SJCRH30 (cell line): ENCODE measurements at regions not wholly inside any gene's neighbourhood (a gene's known extent, or its start where the extent isn't known, plus 50 kb on each side); places are given as distances from the start of the nearest gene placed in this dataset.
"Not testable (repeated sequence)": the region's sequence is repeated elsewhere in the genome, so short reads cannot be mapped to it uniquely, and the experiment has no call there.

Source experiments
- DNase-seq, 2 experiments: peaks; one replicate each; pipeline ENCODE4 v3.0.0-alpha.2; 2015 to 2020
- H3K27ac ChIP-seq: fragments of 250-450 bp; sonication (Bioruptor Pico); 2 replicates; pipeline ENCODE4 v1.5.1; 2020; ENCODE audit warnings: mild to moderate bottlenecking, moderate library complexity
- H3K27me3 ChIP-seq: fragments of 250-450 bp; sonication (Bioruptor Pico); 2 replicates; pipeline ENCODE4 v1.5.1; 2020; ENCODE audit warnings: mild to moderate bottlenecking, moderate library complexity
- H3K36me3 ChIP-seq: fragments of 250-450 bp; sonication (Bioruptor Pico); 2 replicates; pipeline ENCODE4 v1.5.1; 2020; ENCODE audit warnings: mild to moderate bottlenecking, moderate library complexity
- H3K4me1 ChIP-seq: fragments of 250-450 bp; sonication (Bioruptor Pico); 2 replicates; pipeline ENCODE4 v1.5.1; 2020; ENCODE audit warnings: mild to moderate bottlenecking, moderate library complexity
- H3K4me3 ChIP-seq: fragments of 250-450 bp; sonication (Bioruptor Pico); 2 replicates; pipeline ENCODE4 v1.5.1; 2020; ENCODE audit warnings: mild to moderate bottlenecking, moderate library complexity
- H3K9me3 ChIP-seq: fragments of 250-450 bp; sonication (Bioruptor Pico); replicated peaks from 2 replicates; pipeline ENCODE4 v1.5.1; 2020; ENCODE audit warnings: mild to moderate bottlenecking, moderate library complexity

DNA sequence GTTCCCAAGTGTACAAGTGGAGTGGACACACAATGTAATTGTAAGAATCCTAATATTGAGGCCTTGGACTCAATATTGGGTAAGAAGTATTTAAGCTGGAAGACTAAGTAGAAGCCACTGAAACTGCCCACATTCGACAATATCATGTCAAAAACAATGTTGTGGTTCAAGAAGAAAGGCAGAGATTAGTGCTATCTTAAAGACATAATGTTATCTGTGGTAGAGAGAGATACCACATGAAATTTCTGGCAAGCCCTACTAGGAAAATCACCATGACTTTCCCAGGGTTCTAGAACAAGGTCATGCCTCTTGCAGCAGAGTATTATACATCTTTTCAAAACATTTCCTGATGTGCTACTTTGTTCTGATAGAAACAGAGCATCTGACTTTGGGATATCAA is 192.6 kb downstream of the RAP2B start:
- H3K27ac ChIP-seq, result no peak overlapping the region
- no peak overlapping the region for H3K4me3 ChIP-seq
- no peaks in the 10 kb centered on the region for H3K27me3 ChIP-seq
- no peak for DNase-seq
- no peaks in the 10 kb centered on the region for H3K9me3 ChIP-seq
- H3K36me3 ChIP-seq, result no peaks in the 10 kb centered on the region
- H3K4me1 ChIP-seq, result no peaks in the 10 kb centered on the region

DNA sequence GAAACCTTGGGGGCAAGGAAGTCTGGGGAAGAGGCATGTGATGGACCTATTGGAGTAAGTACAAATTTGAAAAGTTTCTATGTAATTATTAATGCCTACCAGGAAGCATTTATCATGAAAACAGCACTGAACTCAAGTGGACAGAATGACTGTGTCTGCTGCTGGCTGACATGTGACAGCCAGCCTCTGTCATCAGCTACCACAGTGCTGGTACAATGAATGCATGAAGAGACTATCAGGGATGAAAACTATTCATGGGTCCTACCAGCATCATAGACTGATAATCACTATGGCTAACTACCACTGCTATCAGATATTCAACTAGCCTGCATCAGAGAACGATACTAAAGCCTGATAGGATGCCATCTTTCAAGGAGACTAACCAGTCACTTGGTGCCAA is 193.5 kb downstream of the RAP2B start:
- DNase-seq, result no peak
- H3K4me1 ChIP-seq, result no peaks in the 10 kb centered on the region
- no peak overlapping the region for H3K4me3 ChIP-seq
- H3K27me3 ChIP-seq, result no peaks in the 10 kb centered on the region
- no peaks in the 10 kb centered on the region for H3K9me3 ChIP-seq
- H3K36me3 ChIP-seq, result no peaks in the 10 kb centered on the region
- H3K27ac ChIP-seq, result no peak overlapping the region

DNA sequence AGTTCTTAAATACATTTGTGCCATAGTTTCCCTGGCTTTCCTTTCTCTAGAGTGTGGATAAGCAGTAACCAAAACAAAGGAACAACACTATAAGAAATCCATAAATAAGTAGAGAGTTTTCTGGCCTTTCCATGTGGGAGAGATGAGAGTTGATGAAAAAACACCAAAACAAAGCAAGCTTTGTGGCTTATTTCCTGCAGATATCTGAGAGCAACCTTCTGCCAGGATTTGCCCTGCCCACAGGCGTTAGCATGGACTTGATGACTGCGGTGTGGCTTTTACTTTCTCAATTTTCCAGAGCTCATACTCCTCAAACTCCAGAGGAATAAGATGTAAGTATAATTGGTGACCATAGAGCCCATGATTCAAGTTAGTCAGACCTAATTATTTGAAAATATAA is 194.9 kb downstream of the RAP2B start:
- Histone ChIP-seq H3K27me3 (no peaks in the 10 kb centered on the region), H3K27ac (no peak overlapping the region), H3K4me1 (no peaks in the 10 kb centered on the region), H3K4me3 (no peak overlapping the region), H3K36me3 (no peaks in the 10 kb centered on the region), H3K9me3 (no peaks in the 10 kb centered on the region)
- peak in 1 of 2 experiments; percentile 6 for DNase-seq

DNA sequence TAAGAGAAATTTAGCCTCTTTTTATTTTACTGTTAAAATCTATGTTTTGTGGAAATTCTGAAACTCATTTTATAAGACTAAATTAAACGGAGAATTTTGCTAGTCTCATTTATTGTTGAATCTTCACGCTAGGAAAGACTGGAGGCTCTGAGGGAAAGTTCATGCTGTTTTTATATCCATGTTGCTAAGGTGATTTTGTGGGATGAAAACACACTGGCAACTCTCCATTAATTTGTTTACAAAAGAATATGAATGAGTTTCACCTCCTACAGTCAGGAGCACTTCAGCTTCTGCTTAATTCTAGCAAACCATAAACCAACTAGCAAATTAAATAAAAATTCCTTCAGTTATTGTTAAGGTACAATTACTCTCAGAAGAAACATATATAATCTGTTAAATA is 195.4 kb downstream of the RAP2B start:
- Histone ChIP-seq H3K9me3 (no peaks in the 10 kb centered on the region), H3K27ac (no peak overlapping the region), H3K4me1 (no peaks in the 10 kb centered on the region), H3K4me3 (no peak overlapping the region), H3K36me3 (no peaks in the 10 kb centered on the region), H3K27me3 (no peaks in the 10 kb centered on the region)
- no peak for DNase-seq

DNA sequence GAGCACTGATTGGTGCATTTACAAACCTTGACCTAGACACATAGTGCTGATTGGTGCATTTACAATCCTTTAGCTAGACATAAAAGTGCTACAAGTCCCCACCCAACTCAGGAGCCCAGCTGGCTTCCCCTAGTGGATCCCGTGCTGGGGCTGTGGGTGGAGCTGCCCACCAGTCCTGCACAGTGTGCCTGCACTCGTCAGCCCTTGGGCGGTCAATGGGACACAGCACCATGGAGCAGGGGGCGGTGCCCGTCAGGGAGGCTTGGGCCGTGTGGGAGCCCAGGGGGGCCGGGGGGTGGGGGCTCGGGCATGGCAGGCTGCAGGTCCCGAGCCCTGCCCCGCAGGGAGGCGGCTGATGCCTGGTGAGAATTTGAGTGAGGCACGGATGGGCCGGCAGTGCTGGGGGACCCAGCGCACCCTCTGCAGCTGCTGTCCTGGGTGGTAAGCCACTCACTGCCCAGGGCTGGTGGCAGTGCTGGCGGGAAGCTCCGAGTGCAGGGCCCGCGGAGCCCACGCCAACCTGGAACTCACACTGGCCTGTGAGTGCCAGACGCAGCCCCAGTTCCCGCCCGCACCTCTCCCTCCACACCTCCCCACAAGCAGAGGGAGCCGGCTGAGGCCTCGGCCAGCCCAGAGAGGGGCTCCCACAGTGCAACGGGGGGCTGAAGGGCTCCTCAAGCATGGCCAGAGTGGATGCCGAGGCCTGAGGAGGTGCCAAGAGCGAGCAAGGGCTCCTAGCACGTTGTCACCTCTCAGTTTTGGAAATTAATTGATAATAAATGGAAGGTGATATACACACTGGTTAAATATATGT is 207.7 kb downstream of the RAP2B start:
- Histone ChIP-seq H3K9me3 (no peaks in the 10 kb centered on the region), H3K27ac (no peak overlapping the region), H3K4me3 (no peak overlapping the region), H3K4me1 (no peaks in the 10 kb centered on the region), H3K36me3 (no peaks in the 10 kb centered on the region), H3K27me3 (no peaks in the 10 kb centered on the region)
- no peak for DNase-seq

DNA sequence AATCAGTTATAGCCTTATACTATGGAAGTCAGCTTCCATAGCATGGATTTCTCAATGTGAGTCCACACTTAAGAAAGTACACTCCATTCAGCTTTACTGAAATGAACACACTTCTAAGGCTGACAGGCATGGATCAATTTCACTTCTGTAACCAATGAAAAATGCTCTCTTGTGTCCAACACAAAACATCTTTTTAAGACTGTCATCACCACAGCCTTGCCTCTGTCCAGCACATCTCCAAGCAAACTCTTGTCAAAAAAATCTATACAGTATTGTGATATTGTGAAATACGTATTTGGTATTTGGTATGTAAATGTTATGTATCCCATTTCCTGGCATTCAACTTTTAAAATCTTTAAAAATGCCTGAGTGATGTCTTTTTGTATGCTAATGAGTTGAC is 208.7 kb downstream of the RAP2B start:
- no peak overlapping the region for H3K27ac ChIP-seq
- no peak for DNase-seq
- H3K9me3 ChIP-seq, result no peaks in the 10 kb centered on the region
- H3K27me3 ChIP-seq, result no peaks in the 10 kb centered on the region
- no peaks in the 10 kb centered on the region for H3K36me3 ChIP-seq
- H3K4me3 ChIP-seq, result no peak overlapping the region
- no peaks in the 10 kb centered on the region for H3K4me1 ChIP-seq

DNA sequence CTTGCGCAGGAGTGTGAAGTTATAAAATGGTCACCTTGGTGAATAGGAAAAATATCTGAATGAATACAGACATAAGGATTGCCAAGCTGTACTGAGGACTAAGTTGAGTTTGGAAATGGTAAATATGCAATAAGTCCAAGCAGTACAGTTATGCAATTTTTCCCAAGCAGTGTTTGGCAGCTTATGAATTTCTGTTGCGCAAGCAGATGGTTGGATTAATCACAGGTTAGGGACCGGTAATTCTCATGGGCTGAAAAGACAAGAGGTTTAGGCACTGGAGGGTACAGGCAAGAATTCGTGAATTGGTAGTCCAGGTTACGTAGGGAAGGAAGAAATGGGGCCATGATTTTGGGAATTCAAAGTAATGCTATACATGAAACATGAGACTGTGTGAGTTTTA is 210.3 kb downstream of the RAP2B start:
- no peak for DNase-seq

DNA sequence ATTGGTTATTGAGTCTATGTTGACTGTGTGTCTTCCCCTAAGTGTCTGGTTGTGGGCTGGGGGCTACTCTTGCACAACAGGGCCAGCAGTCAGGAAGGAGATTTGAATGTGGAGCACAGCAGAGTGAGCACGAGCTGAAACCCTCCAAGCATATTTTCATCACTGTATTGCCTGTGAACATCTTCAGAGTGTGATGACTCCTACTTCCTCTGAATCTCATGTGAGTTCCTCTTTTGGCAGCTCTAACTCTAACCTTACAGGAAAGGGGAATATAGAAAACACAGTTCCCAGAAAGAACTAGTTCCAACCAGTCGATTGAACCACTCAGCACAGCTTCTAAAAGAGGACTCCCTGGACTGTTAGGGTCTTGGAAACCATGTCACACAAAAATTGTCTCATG is 211.6 kb downstream of the RAP2B start:
- H3K9me3 ChIP-seq, result no peaks in the 10 kb centered on the region
- DNase-seq, result no peak

More for the DNA sequence above, 210.3 kb downstream of the RAP2B start:
- H3K27me3 ChIP-seq, result no peaks in the 10 kb centered on the region
- H3K9me3 ChIP-seq, result no peaks in the 10 kb centered on the region
- H3K36me3 ChIP-seq, result no peaks in the 10 kb centered on the region
- H3K27ac ChIP-seq, result no peak overlapping the region
- H3K4me3 ChIP-seq, result no peak overlapping the region
- H3K4me1 ChIP-seq, result no peaks in the 10 kb centered on the region

DNA sequence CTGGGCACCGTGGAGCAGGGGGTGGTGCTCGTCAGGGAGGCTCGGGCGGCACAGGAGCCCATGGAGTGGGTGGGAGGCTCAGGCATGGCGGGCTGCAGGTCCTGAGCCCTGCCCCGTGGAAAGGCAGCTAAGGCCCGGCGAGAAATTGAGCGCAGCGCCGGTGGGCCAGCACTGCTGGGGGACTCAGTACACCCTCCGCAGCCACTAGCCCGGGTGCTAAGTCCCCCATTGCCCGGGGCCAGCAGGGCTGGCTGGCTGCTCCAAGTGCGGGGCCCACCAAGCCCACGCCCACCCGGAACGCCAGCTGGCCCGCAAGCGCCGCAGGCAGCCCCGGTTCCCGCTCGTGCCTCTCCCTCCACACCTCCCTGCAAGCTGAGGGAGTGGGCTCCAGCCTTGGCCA is 216.3 kb downstream of the RAP2B start:
- not testable (repeated sequence) for H3K36me3 ChIP-seq, H3K27ac ChIP-seq, H3K4me3 ChIP-seq

More for the DNA sequence above, 211.6 kb downstream of the RAP2B start:
- Histone ChIP-seq H3K4me1 (no peaks in the 10 kb centered on the region), H3K4me3 (no peak overlapping the region), H3K36me3 (no peaks in the 10 kb centered on the region), H3K27ac (no peak overlapping the region), H3K27me3 (no peaks in the 10 kb centered on the region)

DNA sequence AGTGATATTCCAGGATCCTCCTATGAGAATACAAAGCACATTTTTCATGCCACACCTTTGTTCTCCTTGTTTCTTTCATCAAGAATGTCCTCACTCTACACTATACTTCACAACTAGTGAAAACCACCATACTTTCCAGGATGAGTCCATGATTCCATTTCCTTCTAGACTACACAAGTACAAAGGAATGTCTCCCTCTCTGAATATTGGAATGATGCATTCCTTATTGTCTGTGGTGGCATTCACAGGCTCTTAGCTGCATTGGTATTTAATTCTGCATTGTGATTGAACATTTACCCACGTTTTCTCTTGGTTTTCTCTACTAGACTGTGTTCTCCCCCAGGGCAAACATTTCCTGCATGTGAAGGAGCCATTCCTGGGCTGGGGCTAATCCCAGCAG is 217.5 kb downstream of the RAP2B start:
- H3K9me3 ChIP-seq, result no peaks in the 10 kb centered on the region
- no peak for DNase-seq
- no peaks in the 10 kb centered on the region for H3K36me3 ChIP-seq
- H3K27me3 ChIP-seq, result no peaks in the 10 kb centered on the region
- H3K4me3 ChIP-seq, result no peak overlapping the region
- no peaks in the 10 kb centered on the region for H3K4me1 ChIP-seq
- H3K27ac ChIP-seq, result no peak overlapping the region

More for the DNA sequence above, 216.3 kb downstream of the RAP2B start:
- not testable (repeated sequence) for H3K9me3 ChIP-seq, H3K4me1 ChIP-seq, H3K27me3 ChIP-seq, DNase-seq

DNA sequence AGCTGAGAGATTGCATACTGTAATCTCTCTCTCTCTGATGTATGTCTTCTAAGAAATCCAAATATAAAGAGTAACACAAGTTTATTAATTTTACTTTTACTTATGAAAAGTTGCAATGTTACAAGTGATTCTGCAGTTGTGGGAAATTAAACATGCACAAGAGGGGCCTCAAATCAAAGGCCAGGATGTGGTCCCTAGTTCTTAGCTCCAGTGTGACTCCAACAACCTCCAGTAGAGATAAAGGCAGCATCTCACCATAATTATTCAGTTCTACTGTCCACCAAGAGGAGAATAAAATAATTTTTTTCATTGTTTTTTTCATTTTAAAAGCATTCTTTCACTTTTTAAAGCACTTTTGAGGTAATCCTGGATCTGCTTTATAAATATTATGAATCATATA is 223.3 kb downstream of the RAP2B start:
- no peak for DNase-seq
- Histone ChIP-seq H3K27ac (no peak overlapping the region), H3K27me3 (no peaks in the 10 kb centered on the region), H3K36me3 (no peaks in the 10 kb centered on the region), H3K4me3 (no peak overlapping the region), H3K9me3 (no peaks in the 10 kb centered on the region), H3K4me1 (no peaks in the 10 kb centered on the region)

DNA sequence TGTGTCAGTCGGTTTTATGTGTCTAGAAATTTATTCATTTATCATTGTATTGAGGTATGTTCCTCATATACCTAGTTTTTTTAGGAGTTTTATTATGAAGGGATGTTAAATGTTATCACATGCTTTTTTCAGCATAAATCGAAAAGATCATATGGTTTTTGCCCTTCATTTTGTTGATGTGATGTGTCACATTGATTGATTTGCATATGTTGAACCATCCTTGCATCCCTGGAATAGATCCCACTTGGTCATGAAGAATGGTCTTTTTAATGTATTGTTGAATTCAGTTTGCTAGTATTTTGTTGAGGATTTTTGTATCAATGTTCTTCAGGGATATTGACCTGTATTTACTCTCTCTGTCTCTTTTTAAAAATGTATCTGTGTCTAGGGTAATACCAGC is 230.3 kb downstream of the RAP2B start:
- no peaks in the 10 kb centered on the region for H3K36me3 ChIP-seq
- H3K4me3 ChIP-seq, result no peak overlapping the region
- no peaks in the 10 kb centered on the region for H3K4me1 ChIP-seq
- no peak for DNase-seq
- no peaks in the 10 kb centered on the region for H3K9me3 ChIP-seq
- H3K27me3 ChIP-seq, result no peaks in the 10 kb centered on the region
- H3K27ac ChIP-seq, result no peak overlapping the region

DNA sequence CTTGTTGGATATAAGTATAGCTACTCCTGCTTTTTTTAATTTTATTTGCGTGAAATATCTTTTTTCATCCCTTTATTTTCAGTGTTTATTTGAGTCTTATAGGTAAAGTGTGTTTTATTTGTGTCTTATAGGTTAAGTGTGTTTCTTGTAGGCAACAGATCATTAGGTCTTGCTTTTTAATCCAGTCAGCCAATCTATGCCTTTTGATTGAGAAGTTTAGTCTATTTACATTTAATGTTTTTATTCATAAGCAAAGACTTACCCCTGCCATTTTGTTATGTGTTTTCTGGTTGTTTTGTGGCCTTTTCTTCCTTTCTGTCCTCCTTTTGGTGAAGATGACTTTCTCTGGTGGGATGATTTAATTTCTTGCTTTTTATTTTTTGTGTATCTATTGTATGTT is 232.0 kb downstream of the RAP2B start:
- DNase-seq, result no peak
- H3K36me3 ChIP-seq, result no peaks in the 10 kb centered on the region
- H3K27ac ChIP-seq, result no peak overlapping the region
- no peaks in the 10 kb centered on the region for H3K4me1 ChIP-seq
- no peaks in the 10 kb centered on the region for H3K9me3 ChIP-seq
- H3K4me3 ChIP-seq, result no peak overlapping the region
- no peaks in the 10 kb centered on the region for H3K27me3 ChIP-seq

DNA sequence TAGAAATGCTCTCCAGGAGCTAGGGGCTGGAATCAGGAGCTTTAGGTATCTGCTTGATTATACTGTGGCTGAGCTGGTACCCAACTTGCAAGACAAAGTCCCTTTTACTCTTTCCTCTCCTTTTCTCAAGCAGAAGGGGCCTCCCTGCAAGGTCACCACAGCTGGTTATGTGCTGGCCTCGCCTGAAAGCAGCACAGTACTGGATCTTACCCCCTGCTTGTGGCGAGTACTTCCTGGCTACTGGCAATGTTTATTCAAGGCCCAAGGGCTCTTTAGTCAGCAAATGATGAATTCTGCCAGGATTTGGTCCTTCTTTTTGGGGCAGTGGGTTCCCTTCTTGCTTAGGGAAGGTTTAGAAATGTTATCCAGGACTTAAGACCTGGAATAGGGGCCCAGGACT is 234.6 kb downstream of the RAP2B start:
- Histone ChIP-seq H3K4me1 (no peaks in the 10 kb centered on the region), H3K4me3 (no peak overlapping the region), H3K9me3 (no peaks in the 10 kb centered on the region), H3K27me3 (no peaks in the 10 kb centered on the region), H3K36me3 (no peaks in the 10 kb centered on the region), H3K27ac (no peak overlapping the region)
- no peak for DNase-seq

DNA sequence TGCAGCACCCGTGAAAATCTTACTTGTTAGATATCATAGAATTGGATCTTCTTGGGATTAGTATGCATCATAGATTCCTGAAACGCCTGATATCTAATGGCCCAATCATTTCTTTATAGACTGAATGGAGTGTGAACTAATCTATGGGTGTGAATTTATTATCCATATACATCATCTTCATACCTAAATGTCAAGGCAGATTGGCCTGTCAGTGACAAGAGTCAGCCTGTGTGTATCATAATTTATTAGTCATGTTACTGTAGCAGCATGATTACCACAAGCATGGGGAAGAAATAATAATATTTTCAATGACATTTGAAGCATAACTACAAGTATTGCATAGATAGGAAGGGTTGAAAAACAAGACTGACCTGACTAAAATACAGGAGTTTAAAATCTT is 235.8 kb downstream of the RAP2B start:
- H3K4me3 ChIP-seq, result no peak overlapping the region
- H3K27me3 ChIP-seq, result no peaks in the 10 kb centered on the region
- H3K36me3 ChIP-seq, result no peaks in the 10 kb centered on the region
- no peak overlapping the region for H3K27ac ChIP-seq
- no peak for DNase-seq
- H3K4me1 ChIP-seq, result no peaks in the 10 kb centered on the region; the same call in 1 of the 2 replicates
- no peaks in the 10 kb centered on the region for H3K9me3 ChIP-seq

DNA sequence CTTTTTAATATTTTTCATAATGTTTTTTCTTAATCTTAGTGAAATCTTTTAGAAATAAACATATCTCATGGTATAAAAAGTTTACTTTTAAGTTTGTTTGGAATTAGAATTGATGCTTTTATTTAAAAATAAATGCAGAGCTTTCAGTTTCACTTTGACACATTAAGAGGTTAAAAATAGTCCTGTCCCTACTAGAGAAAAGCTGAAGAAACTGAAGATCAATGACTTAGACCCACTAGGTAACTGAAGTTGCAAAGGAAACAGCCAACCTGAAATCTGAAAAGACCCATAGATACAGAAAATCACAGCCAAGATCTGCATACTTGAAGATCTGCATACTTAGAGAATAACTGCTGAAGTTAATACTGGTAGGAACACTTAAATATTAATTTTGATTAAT is 237.6 kb downstream of the RAP2B start:
- H3K4me3 ChIP-seq, result no peak overlapping the region
- H3K9me3 ChIP-seq, result no peaks in the 10 kb centered on the region
- no peak for DNase-seq
- H3K27ac ChIP-seq, result no peak overlapping the region
- no peaks in the 10 kb centered on the region for H3K27me3 ChIP-seq
- no peaks in the 10 kb centered on the region; the same call in 1 of the 2 replicates for H3K4me1 ChIP-seq
- H3K36me3 ChIP-seq, result no peaks in the 10 kb centered on the region
